ENCODE measurements at regions not wholly inside any gene's neighbourhood (a gene's known extent, or its start where the extent isn't known, plus 50 kb on each side); places are given as distances from the start of the nearest gene placed in this dataset.

DNA sequence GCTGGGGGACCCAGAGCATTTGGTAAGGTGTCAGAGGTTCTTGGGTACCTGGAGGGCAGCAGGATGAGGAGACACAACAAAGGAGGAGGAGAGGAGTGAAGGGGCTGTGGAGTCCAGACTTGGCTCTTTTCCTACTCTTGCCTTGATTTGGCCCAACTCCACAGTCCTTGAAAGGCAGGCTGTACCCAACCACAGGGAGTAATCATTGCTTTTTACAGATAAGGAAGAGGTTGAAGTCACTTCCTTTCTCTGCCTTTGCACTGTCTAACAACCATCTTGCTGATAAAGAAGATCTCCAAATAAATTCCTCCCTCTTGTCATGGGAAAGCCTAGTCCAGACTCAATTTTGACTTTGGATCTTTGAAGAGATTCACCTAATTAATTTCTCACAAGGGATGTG lies 226.8 kb upstream of the HMGA2 start:
- DNase-seq (ENCODE audit: low read depth): peak; percentile 69

DNA sequence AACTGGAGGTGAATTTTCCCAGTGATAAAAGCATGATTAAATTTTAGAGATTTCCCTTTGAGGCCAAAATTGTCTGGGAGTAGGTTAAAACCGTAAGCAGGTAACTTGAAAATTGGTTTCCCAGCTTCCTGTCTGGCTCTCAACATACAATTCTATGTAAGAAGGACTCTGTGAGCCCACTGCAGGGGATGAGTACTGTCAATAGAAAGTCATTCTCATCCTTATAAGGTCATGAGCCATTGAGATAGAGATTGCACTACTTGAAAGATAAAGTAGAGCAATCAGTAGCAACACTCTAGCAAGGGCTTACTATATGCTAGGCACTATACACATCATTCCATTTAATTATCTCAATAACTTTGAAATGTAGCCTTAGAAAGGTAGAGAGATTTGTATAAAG lies 225.6 kb upstream of the HMGA2 start:
- DNase-seq (ENCODE audit: low read depth): no peak

DNA sequence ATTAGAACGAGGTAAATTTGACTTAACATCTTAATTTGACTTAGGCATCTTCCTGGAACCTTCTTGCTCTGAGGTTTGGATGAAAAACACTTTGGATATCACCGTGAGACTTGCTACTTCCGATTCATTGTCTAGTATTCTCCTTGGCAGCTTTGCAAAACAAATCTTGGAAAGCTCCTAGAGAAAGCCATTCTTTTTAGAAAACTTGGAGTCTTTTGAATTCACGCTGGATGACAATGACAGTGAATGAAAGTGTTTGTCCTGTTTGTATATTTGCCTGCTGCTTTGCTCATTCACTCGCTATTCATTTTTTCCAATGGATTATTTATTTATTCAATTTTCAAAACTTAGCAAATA lies 222.1 kb upstream of the HMGA2 start:
- DNase-seq (ENCODE audit: low read depth): no peak

DNA sequence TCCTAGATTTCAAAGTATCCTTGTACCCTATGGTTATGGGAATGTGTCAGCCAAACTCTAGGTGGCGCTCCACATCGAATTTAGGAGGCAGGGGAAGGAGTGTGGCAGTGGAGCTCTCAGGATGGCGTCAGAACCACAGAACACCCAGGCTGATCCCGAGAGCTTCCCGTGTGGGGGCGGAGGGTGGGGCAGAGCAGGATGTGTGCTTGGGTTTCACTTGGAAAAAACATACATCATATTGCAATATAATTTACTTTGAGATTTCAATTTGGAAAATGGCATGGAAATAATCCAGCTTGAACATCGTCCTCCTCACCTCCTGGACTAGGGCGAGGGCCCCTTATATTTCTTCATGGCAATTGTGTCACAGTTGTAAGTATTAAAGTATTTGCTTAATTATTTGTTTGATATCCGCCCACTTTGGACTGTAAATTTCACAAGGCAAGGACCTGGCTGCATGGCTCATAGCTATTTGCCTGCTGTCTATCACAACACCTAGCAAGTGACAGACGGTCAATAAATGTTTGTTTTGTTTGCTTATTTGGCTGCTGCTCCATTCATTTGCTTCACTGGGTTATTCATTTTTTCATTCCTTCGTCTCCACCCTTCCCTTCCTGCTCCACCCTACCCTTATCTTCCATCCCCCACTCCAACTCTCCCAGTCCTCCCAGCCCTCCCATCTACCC lies 221.5 kb upstream of the HMGA2 start:
- DNase-seq (ENCODE audit: low read depth): peak; percentile 97

DNA sequence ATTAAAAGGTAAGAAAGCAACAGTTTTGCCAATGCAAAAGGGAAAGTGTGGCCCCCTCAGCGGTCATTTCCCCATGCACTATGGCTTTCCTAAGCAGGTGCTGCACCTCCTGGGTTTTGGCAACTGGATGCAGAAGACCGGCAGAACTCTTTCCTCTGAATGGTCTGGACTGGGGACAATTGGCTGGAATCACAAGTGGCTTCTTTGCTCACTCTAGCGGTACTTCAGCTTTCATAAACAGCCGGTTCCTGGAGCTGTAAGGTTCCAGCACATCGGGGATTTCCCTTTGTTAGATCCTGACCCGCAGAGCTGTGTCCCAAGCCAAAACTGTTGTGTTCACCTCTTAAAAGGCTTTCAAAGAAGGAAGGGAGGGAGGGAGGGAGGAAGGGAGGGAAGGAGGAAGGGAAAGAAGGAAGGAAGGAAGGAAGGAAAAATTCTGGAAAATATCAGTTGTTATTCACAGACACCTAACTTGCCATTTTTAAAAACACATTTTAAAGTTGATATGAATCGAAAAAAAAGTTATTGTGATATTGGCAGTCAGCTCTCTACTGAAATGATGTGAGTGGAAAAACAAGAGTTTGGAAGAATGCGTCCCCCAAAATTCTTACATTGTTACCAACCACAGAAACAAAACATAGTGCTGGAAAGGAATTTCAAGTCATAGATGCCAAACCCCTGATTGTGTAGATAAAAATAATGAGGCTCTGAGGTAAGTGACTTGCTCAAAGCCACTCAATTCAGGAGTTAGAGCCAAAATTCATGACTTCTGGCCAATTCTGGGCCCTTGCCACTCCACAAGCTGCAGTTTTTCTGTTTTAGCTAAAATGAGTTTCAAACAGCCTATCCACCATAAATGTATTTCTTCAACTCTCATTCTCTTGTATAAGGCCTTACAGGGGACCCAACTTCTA lies 220.6 kb upstream of the HMGA2 start:
- peak; percentile 95 for DNase-seq (ENCODE audit: low read depth)

DNA sequence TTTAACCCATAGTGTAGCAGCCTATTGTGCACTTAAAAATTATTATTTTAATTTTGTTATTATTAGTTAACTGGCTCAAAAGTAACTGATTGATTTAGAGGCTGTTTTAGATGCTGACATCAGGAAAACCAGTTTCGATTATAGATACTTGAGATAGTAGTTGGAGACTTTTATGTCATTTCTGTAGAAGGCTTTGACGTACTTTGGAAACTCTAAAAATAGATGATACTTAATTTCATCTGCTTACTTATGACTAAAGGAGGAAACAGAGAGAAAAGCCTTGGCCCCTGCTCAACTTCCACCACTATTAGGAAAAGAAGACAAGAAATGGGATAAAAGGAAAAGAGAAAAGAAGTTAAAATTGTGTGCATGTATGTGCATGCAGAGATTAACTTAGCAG lies 219.3 kb upstream of the HMGA2 start:
- DNase-seq (ENCODE audit: low read depth): no peak

DNA sequence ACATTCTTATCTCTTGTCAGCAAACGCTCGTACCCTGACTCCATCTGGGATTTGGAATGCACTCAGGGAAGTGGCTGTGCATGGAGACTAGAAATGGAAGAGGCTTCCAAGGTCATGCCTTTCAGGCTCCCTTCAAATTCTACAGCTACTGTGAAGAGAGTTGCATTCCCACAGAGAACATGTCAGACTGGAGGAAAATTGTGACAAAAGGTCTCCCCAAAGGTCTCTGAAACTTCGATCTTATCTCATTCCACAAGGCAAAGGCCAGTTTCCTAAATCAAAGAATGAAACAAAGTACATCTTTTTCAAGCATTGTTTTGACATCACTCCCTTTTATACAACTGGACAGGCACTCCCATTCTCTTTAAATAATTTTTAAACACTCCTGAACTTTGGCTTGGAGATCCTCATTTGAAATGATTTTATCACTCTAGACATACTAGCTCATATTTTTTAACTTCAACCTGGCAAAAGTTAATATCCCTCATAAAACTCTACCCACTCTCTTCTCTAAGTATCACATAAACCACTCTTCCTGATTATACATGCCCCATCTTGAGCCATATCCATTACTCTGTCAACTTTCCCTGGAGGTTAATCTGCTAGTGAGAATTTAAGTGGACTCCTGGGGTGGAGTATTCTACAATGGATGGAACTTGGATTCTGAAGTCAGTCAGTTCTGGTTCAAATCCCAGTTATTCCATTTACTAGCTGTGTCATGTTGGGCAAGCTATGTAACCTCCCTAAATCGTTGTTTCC lies 218.1 kb upstream of the HMGA2 start:
- DNase-seq (ENCODE audit: low read depth): no peak

DNA sequence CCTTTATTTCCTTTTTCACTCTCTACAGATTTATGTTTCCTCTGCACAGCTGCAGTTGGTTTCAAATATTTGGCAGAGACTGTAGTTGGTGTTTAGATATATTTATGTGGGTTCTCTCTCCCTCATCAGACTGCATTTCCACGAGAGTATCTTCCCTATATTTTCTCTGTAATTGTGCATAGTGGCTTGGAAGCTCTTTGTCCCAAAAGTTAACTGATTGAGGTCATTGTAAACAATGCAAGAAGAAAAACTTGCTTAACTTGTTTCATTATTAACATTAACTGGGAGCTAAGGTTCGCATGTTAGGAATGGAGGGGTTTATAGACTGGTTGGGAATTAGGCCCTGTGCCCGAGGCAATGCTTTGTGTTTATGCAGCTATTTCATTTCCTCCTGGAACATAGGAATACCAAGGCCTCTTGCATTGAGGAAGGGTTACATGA lies 216.9 kb upstream of the HMGA2 start:
- no peak for DNase-seq (ENCODE audit: low read depth)

DNA sequence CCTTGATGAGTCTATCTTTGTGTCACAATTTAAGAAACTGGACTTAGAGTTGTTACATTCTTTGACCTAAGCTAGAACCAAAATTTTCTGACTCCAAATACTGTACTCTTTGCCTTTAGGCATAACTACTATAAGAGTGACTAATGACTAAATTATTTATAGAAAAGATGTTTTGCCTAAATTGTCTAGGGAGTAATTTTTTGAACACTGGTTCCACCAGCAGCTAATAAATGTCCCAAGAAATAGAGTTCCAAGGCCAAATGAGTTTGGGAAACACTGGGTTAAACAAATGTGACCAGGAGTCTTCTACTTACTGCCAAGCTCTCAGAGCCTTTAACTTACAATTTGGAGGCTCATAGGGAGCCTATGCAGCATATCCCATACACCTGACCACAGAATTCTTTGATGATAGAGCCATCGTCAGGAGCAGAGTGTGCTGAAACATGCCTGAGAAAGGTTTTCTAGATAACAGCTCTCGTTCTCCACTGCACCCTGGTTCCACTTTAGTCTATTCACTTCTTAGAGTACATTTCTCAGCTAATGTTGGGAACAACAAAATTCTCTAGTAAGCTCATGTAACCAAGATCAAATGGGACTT lies 215.9 kb upstream of the HMGA2 start:
- DNase-seq (ENCODE audit: low read depth): peak; percentile 38

DNA sequence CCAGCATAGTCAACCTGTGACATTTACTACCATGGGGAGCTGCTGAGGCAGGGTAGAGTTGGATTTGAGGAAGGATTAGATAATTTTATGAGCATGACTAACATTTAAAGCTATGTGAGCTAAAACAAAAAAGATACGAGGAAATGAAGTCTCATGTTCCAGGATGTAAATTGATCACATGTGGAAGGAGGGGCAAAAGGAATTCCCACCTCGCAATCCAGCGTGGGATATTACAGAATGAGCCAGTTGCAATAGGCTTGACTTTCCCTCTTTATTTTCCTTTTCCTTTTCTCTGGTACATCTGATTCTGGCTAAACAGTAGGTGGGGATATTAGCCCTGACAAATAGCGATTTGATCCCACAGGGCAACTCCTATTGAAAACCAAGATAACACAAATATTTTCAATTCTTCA lies 214.9 kb upstream of the HMGA2 start:
- DNase-seq (ENCODE audit: low read depth): peak; percentile 80

DNA sequence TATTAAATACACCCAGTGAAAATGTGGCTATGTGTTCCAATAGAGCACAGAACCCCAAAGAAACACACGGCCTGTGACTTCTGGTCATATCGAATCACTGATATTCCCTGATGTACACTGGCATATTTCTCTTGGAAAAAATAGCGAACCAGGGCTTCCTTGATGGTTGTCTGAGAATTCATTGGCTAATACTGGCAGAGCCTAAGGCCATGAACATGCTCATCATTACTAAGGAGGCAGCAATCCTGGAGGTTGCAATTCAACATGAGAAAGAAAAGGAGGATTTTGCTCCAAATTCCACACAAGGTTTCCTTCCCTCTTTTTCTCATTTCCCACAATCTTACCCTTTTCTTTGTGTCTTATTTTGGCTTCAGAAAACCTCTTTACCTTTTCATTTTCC lies 212.9 kb upstream of the HMGA2 start:
- no peak for DNase-seq (ENCODE audit: low read depth)

DNA sequence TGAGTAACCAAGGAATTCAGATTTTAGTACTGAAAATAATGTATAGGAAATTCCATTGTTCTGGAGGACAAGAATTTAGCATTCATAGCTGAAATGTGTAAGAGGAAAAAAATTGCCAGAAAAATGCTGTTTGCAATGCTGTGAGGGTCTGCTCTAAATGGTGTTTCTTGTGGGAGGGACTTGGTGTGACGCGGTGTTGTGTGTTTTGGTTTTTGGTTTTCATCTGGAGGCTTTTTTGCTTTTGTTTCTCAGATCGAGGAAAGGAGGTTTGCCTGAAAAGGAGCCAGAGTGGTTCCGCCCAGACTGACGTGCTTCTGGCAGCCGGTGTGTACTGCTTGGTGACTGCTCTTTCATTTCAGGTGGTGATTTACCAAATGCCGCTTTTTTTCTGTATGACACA lies 211.8 kb upstream of the HMGA2 start:
- peak; percentile 66 for DNase-seq (ENCODE audit: low read depth)

DNA sequence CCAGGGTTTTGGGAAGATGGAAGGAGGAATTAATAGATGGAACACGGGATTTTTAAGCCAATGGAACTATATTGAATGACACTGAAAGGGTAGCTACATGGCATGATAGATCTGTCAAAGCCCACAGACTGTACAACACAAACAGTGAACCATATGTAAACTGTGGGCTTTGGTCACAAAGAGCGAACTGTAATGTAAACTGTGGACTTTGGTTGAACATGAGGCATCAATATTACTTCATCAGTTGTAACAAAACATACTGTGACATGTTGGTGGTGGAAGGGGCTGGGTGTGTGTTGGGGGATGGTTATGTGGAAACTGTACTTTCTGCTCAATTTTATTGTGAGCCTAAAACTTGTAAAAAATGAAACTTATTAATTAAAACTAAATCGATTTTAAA lies 210.6 kb upstream of the HMGA2 start:
- no peak for DNase-seq (ENCODE audit: low read depth)

DNA sequence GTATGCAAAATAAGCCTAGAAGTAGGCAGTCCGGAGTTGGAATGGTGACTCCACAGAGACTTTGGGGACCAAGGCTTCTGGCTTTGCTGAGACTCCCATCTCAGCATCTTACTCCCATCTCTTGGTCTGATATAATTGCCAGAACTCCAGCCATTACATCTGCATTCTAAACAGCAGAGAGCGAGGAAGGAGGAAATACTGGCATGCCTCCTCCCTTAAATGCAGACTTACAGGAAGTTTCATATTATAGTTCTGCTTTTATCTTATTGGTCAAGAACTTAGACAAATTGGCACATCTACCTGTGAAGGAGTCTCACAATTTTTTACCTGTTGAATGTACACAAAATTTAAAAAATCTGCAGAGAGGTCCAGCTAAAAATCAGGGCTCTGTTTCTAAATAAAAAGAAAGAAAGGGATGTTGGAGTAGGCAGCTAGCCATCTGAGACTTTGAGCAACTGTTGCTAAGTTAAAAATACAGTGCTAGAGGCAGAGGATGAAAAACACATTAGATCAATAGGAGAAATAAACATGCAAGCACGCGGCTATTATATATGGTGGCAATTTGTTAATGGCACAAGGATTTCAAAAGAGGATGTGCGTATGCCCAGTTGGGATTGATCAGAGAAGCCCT lies 209.9 kb upstream of the HMGA2 start:
- no peak for DNase-seq (ENCODE audit: low read depth)

DNA sequence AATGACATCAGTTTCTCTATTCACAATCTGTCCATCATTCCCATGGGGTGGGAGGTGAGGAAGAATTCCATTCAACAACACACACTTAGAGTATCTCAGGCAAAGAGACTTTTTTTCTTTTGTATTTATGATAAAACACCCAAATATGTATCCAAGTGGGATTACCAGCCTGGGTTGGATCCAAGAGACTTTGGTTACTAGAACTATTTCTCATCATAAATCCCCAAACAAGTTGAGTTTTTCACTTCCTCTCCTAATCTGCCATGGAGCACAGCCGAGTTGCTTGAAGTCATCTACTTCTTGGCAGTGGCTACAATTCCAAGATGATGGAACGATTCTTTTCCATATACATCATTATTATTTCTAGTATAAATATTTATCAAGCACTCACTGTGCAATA lies 209.2 kb upstream of the HMGA2 start:
- no peak for DNase-seq (ENCODE audit: low read depth)

DNA sequence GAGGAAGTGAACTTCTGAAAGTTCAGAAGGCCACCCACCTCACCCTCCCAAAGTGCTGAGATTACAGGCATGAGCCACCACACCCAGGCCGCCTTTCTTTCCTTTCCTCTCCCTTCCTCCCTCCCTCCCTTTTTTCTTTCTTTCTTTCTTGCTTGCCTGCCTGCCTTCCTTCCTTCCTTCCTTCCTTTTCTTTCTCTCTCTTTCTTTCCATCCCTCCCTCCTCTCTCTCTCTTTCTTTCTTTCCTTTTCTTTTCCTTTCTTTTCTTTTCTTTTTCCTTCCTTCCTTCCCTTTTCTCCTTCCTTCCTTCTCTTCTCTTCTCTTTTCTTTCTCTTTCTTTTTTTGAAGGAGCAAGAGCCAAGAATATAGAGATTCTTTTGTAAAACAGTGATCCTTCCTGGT lies 208.3 kb upstream of the HMGA2 start:
- no peak for DNase-seq (ENCODE audit: low read depth)

DNA sequence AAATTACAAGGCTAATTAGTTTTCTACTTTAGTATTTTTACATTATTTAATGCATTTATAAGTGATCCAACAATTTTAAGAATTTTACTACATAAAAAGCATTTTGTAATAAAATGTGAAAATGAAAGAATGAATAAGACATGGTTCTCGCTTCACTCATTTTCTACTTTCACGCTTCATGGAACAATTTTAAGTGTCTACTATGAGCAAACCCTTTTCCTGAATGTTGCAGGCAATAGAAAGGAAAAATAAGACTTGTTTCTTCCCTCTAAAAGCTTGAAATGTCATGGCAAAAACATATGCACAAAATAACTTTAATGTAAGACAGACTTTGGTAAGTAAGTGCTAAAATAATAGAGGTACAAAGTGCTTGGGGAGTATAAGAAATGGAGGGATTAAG lies 205.7 kb upstream of the HMGA2 start:
- no peak for DNase-seq (ENCODE audit: low read depth)

DNA sequence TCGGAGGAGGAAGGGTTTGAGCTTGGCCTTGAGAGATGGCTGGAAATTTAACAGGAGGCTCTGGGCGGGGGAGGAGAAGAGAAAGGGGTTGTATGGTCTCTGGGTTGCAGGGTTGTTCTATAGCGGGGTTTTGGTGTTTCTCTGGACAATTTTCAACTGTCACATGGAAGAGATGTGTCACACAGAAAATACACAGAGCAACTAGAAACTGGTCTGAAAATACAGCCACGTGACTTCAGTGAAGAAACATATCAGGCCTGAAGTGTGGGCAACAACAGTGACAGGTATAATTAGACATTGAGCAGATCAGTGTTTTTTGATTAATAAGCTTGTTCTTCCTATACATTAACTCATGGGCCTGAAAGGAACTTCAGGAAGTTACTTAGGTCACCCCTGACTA lies 205.3 kb upstream of the HMGA2 start:
- no peak for DNase-seq (ENCODE audit: low read depth)

DNA sequence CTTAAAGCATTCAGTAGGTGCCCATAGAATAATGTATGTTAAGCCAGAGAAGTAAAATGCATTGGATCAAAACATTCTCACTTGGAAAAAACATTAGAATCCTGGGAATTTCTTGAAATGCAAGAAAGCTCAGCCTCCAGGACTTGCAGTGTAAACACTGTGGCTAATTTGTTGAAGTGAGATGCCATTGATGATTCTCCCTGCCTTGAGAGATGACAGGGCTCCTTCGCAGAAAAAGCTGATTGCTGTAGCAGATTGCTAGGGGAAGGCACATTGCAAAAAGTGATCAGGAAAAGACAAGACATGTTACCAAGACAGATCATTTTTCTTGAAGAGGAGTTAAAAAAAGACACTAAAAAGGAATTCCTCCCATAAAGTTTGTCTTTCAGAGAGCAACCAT lies 204.2 kb upstream of the HMGA2 start:
- DNase-seq (ENCODE audit: low read depth): no peak

DNA sequence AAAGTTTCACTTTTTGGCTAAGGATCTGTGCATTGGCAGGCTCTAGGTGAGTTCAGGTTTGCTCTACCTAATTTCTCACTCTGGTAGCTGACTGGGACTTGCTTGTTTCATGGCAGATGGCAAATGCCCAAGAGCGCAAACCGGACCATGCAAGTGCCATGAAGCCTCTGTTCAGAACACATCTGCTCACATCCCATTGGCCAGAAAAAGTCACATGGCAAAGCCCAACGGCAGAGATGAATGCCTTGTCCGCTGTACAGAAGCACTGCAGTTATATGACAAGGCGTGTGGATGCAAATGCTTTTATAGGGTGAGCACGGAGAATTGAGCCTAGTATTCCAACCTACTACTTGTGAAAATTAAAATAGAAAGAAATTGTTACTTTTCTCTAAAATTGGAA lies 202.2 kb upstream of the HMGA2 start:
- no peak for DNase-seq (ENCODE audit: low read depth)

DNA sequence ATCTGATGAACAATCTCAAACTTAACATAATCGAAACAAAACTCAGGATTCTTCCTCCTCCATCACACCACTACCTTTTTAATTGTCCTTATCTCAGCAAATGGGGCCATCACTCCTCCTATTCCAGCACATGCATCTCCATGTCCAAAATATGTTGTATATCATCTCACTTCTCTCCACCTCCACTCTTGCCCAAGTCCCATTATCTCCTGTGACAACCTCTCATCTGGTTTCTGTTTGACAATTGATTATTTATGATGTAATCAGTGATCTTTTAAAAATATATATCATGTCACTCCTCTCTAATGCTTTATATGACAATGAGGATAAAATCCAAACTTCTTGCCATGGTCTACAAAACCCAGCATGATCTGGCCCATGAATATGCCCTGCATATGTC lies 200.8 kb upstream of the HMGA2 start:
- DNase-seq (ENCODE audit: low read depth): no peak

DNA sequence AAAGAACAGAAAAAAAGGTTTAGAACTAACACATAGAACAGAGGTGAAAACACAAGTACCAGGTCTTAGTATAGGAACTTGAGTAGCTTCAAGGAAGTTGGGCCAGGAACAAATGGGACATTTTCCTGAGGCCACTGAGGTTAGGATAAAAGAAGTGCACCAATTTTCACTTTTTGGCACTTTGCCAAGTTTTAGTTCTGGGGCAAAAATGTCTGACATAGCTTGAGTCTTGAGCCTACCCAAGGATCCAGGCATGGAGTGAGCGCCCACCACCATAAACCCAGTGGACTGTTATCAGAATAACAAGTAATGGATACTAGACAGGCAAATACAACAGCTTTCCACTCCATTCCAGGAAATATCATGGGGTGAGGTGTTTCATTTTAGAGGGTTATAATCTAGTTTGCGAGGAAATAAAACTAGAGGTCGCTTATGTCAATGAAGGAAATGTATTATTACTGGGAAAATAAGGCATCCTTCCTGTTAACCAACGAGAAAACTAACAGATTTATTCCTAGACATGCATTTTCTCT lies 199.7 kb upstream of the HMGA2 start:
- DNase-seq (ENCODE audit: low read depth): no peak
